SHP77 treated with DMSO at 0.1 percent for 48 hours (cell line): ENCODE measurements at regions not wholly inside any gene's neighbourhood (a gene's known extent, or its start where the extent isn't known, plus 50 kb on each side); places are given as distances from the start of the nearest gene placed in this dataset.

Experiments
- DNase-seq: peaks from one replicate; lab custom pipeline; 2025; lab: John Stamatoyannopoulos, UW

DNA sequence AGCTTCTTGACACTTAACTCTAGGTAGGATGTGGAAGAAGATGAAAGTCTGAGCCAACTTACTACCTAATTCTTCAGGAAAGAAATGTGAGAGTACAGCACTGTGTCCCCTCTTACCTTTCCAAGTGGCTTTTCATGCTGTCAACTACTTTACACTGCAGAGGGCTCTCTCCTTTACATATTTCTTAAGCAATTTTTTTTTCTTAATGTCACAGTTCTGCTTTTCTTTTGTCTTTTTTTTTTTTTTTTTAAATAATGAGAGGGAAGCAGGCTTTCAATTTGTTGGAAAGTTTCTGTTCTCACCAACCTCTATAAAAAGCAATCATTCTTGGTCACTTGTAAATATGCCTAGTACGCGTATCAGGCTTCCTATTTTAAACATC lies 212.7 kb upstream of the MIR17HG start:
- no peak for DNase-seq

DNA sequence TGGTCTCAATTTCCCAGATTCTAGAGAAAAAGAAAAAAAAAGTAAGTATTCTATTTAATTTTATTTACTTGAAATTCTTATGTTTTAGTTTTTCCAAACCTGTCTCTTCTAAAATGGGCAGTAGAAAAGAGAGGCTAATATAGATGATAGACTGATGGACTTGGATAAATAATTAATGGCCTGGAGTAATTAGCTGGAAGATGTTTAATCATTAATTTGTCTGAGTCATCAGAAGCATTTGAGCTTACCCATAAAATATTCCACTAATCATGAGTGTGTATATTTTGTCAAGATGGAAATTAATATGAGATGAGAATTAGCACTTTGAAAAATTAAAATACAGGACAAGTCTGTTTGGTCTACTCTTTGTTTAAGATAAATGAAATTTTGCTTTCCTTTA lies 212.1 kb upstream of the MIR17HG start:
- no peak for DNase-seq

DNA sequence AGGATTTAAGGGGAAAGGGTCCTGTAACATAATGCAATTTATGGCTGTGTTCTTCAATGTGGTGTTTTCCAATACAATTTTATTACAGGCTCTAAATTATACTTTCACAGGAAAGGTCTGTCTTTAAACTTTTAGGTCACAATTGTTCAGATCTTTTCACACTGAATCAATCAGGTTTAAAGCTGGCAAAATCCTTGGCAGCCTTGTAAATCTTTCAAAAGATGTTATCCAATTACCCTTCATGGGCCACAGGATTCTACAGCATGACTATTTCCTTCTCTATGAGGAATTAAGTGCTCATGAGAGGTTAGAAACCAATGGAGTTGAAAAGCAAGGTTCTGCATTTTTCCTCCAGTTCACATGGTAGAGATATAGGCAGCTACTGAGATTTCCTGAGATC lies 211.5 kb upstream of the MIR17HG start:
- no peak for DNase-seq

DNA sequence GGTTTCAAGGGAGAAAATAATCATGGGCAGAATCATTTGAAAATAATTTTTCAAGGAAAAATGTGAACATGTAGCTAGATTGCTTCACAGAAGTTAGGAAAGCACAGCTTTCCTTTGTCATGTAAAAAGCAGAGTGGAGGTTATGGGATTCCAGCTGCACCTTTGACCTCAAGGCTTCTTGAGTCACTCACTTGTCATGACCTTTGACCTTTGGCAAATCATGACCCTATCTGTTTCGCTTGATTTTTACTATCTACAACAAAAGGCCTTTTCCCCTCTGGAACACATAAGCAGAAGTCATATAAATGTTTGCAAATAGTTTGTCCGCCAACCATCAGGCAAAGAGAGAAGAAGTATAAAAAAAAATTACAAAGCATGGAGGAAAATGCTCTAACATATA lies 210.7 kb upstream of the MIR17HG start:
- no peak for DNase-seq

DNA sequence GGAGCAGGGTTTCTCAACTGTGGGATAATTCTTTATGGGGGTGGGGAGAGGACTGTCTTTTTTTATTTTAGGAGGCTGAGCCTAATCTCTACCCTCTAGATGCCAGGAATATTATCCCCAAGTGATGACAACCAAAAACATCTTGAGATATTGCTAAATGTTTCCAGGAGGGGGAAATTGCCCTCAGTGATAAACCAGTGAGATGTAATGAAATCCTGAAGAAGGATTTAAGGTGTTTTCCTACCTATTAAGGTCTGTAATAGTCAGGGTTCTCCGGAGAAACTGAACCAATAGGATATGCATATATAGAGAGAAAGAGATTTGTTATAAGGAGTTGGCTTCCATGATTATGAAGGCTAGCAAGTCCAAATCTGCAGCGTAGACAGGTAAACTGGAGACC lies 208.3 kb upstream of the MIR17HG start:
- no peak for DNase-seq

DNA sequence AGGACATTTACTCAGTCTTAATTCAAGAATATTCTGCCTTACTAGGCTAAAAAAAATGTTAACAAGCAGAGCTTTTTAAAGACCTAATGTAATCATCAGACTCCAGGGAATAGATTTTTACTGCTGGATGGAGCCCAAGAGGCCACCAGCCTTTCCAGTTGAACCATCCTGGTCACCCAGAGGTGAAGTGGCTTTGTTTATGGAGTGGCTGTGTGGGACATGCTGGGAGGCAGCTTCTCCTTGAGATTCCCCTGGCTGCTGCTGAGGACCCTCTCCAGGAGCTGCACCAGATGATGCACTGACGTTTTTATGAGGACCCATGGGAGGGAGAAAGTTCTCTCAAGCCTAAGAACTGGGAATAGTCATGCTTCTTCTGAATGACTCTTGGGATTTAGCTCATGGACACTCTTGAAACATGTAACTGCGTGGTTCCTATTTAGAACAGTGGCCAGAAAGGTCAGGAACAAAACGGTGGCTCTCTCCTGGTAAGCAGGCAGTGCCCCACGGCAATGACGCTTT lies 205.9 kb upstream of the MIR17HG start:
- DNase-seq, result peak; percentile 77

DNA sequence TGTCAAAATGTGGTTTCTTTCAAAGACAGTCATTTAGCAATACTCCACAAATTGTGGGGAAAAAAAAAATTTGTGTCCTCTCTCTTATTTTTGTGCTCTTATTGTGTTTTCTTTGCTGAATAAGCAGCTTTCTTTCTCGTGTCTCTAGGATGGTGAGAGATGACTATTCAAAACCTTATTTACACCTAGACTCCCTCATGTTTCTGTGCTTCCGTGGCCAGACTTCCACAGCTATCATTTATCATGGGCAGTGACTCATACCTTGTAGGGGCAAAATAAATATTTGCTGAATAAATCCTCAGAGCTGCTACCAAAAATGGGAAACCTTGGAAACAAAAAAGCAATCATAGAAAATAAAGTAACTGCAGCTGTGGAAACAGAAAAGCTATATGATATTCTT lies 204.9 kb upstream of the MIR17HG start:
- peak; percentile 97 for DNase-seq

DNA sequence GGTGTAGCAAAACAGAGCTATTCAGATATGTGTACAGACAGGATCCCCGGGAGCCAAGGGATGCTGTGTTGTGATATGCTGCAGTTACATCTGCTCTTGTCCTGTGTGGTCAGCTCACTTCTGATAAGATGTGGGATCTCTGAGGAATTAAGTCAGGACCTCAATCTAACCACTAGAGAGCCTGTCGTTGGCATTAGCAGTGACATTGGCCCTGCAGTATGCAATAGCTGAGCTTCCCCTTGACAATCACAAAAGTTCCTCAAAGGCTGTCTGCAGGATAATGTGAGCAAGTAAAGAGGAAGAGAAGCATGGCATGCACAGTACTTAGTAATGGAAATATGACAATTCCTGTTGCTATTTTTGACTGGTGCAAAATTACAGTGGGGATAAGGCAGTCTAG lies 203.4 kb upstream of the MIR17HG start:
- DNase-seq, result peak; percentile 85

DNA sequence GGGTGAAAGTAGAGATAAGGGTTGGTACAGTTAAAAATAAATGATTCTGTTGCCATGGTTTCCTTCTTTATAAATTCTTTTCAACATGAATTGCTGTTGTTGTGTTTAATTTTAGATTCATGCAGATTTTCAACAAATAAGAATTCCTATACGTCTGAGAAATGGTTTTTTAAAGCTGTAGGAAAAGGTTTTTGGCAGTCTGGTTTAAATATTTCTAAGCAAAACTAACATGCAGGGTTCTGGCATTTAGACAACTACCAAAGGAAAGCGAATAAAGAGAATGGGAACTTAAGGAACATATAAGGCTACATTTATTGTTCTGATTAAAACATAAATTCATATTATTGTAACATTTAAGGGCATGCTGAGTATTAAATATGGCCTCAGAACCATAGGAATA lies 203.0 kb upstream of the MIR17HG start:
- no peak for DNase-seq

DNA sequence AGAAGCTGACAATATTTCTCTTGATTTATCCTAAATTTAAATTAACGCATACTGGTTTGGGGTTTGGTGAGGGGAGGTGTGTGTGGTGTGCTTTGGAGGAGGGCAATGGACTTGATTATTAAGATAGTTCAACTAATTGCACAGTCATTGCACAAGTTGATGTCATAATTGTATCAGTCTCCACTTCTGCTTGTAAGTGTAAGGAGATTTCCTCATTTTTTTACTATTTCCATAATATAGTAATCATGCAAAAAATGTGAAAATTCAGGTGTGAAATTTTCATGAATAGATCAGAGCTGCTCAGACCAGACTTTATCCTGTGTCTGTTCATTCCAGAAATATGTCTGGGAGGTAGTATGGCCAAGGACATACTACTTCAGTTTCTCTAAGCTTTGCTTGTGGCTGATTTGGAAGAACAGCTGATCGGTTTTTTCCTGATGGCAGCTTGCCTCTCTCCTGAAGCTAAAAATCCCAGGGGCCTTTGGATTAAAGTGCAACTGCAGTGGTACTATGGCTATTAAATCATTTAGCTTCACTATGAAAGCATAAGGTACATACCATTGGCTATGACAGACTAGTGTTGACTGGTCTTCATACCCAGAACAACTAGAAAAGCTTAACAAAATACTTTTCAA lies 201.8 kb upstream of the MIR17HG start:
- no peak for DNase-seq

DNA sequence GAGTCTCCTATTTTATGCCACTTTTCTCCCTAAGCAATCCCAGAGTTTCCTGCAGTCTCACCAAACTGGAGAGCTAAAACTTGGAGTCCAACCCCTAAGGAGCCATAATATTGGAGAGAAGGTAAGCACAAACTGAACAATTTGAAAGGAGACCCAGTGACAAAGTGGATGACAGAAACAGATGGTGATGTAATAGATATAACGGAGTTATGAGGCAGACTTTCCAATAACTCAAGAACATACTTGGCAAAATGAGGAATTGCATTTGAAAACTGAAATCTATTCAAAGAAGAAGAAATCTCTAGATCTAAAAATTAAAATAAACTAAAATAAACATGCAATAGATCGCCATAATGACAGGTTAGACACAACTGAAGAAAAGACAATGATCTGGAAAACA lies 200.9 kb upstream of the MIR17HG start:
- DNase-seq, result no peak

DNA sequence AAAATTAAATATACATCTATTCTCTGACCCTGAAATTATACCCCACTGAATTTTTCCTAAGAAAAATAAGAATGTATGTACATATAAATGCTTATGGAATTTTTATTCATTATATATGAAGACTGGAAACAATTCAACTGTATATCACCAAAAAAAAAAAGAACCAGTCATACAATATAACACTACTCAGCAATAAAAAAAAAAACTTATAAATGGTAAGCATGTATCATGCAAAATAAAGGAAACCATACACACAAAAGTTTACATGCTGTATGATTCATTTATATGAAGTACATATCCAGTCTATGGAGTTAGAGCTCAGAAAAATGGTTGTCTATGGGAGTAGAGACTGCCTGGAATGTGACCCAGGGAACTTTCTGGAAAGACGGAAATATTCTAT lies 199.4 kb upstream of the MIR17HG start:
- DNase-seq, result no peak

DNA sequence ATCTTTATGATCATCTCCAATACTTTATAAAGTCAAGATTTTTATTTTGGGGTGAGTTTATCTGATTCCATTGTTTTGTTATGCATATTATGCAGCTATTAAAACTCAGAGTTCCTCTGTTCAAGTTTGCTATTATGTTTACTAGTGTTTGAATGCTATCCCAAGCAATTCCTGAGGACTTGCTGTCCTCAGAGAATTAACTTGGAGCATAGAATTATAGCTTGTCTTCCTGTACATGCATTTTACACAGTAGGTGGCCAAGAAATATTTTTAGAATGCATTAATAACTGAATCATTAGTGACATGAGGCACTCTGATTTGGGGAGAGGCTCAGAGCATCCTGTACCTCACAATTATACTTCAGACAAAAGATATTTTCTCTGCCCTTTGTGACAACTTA lies 195.6 kb upstream of the MIR17HG start:
- no peak for DNase-seq

DNA sequence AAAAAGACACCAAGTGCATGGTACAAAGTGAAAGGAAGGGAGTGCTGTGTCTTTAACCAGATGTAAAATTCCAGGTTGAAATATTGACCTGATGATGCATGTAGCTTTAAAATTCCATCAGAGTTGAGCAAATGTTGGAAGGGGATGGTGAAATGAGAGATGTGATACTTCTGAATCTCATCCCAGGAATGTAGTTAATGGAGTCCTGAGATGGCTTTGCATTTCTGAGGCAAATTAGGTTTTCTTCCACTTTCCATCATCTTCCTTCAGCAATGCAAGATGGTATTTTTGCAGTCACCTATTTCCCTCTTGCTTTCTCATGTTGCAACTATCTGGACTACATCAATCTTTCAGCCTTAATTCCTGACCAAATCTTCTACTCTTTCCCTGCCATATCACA lies 194.1 kb upstream of the MIR17HG start:
- DNase-seq, result no peak

DNA sequence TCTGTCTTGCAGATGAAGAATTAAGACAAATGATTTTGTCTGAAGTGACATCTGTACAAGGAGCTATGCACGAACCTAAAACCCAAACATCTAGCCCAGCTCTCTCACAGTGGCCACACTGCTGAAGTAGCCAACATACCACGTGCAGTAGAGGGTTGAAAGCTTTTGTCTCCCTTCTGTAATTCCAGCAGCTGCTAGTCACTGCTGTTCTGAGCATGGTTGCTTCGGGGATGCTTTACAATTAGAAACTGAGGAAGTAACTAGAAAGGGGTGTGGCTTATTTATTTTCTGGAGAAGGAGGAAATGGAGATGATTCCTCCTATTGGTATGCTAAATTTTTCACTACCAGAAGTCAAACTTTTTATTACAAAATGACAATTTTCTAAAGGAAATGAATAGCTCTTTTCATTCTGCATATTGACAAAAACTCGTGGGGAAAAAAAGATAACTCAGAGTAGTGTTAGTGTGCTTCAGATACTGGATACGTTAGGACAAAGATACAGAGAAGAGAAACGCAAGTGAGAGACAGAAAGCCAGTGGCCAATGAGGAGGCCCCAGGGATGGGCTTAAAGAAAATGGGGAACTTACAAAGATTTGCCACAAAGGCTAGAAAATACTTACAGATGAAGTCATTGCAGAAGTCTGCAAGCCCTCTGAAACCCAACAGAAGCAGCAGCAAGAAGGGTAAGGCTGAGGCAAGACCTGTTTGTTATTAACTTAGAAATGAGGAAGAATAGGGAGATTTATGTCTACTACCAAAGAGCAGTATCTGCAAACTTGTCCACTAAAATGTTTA lies 192.7 kb upstream of the MIR17HG start:
- peak; percentile 72 for DNase-seq

DNA sequence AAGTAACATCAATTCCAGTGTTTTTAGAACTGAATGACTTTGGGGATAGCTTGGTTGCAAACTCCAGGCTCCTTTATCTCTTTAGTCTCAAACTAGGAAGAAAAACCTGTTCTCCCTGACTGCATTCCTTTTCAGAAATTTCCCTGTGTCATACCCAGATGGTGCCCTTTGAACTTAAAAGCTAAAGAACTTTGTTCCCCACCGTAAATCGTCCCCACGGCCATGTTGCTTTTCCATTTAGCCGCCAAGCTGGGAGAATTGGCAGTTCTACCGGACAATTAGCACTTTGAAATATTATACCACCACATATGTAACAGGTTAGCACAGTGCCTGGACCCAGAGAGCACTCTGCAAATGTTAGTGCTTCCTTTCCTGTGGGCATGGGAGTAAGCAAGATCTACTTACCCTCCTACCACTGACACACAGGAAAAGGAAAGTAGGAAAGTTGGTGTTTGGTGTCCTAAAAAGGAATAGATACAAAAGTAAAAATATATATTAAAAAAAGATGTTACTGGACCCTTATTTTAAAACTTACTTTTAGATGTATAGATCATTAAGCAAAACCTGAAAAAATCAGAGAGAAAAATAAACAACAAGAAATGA lies 191.9 kb upstream of the MIR17HG start:
- DNase-seq, result no peak

DNA sequence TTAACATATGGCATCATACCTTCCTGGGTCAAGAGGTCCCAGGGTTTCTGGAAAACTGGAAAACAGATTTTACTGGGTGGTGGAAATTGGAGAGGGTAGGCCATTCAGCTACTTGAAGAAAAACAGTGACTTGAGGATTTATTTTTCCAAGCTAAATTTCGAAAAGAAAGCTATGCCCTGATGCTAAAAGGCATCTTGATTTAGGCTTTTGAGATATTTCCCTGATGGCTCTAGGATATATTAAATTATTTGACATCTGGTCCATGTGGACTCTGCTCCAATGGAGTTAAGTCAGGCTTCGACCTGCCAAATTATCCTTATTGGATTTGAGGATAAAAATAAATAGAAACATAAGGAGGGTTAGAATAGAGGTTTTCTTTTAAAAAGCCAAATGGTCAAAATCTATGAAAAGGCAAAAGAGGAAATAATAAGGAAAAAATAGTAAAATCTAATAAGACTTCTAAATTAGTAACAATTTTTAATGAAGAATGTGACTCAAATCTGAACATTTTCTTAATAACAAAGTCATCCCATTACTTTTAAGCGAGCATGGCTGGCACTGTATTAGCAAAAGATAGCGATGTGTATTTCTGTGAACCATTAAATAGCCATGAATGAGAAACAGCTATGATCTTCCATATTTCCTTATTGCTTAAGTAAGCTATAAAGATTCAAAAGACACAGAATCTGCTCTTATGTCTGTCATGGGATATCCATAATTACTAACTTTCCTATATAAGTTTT lies 190.0 kb upstream of the MIR17HG start:
- no peak for DNase-seq

DNA sequence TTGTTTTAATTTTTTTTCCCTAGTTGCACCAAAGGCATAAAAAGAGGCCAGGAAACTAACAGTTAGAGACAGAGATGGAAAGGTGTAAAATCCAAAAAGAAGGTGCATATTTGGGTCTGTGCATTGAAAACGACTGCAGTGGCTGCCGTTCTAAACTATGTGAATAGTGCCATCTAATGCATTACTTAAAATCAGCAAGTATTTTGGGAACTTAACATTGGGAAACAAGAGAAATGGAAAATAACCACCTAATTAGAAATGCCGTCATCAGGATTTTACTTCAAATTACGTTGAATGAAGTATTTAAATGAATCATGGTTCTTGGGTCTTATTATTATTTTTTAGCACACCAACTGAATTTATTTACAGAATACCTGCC lies 189.5 kb upstream of the MIR17HG start:
- no peak for DNase-seq

DNA sequence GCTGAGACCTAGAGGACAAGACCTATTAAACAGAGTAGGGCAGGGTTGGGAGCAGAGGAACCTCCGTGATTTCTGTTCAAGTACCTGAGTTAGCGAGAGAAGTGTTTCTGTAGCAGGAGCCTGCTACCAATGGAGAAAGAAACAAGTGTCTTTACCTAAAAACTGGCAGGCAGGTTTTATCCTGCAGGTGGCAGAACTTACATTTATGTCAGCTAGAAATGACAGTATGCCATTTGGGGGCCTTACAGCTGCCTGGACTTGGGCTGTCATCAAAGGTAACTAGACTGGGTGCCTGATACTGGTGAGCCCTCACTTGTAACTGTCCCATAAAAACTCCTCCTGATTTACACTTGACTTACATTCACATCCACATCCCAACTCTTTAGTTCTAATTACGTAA lies 185.3 kb upstream of the MIR17HG start:
- DNase-seq, result no peak

DNA sequence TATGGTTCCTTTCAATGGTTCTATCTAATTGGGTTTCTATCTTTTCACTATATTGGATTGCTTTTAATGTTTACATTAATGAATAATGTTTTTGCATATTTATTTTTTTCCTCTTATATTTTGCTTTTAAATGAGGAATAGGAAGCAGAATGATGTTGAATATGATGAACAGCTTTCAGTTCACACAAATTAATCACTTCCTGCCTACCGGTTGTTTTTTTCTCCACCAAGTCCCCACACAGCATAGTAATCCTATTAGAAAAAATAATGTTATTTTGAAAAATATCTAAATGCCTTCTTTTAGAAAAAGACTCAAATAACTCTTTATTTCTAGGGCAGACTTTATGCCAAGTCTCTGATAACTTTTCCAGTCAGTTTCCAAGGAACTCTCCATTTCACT lies 184.9 kb upstream of the MIR17HG start:
- no peak for DNase-seq

DNA sequence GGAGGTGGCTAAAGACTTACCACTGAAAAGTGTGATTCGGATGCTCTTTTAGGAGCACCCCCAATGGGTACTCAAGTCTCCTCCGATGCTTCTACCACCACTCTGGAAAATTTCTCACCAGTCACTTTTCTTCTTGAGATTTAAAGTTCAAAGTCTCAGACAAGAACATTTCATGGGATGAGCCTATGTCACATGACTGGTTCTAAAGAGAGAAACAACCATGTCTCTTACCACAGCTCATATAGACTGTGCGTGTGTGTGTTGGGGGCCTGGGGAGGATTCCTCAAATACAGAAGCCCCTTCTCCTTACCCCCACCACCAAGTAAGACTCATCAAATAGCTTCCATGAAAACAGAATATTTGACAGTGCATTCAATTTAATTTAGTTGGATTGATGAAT lies 181.7 kb upstream of the MIR17HG start:
- DNase-seq, result no peak

DNA sequence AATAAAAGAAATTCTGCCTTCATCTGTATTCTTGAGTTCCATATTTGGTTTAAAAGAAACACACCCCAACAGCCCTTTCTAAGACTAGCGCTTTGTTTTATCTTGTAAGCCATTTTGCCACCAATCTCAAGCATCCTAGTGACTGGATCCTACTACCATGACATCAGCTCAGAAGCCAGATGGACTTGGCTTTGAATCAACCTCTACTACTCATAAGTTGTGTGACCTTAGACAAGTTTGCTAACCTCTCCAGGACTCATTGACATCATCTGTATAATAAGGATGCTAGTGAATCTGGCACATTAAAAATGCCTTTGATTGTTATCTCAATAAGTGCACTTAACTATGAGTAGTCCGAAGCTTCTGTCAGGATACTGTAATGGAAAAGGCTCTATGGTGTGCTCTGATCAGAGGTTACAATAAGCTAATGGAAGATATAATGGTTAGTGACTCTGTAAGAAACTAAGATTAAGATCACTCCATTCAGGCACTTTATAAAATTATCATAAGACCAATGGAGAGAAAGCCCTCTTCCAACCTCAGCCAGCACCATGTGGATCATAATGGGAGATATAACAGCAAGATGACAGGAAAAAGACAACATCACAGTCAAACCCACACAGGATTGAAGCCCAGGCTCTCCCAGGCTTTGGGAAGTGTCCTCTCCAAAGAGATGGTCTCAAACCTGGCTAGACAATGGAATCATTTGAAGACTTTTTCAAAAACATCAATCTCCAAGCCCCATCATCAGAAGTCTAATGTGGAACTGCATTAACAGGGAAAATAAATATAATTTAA lies 180.6 kb upstream of the MIR17HG start:
- DNase-seq, result no peak
